ENCODE measurements at regions not wholly inside any gene's neighbourhood (a gene's known extent, or its start where the extent isn't known, plus 50 kb on each side); places are given as distances from the start of the nearest gene placed in this dataset.

- DNase-seq, result no peak
Observed at GRCh38 chr3:117477214-117477755, 767.7 kb downstream of the TUSC7 start.

GRCh38 chr3:117479095-117479494 lies 769.5 kb downstream of the TUSC7 start:
- no peak for DNase-seq

GRCh38 chr3:117480525-117480924 lies 770.9 kb downstream of the TUSC7 start:
- DNase-seq, result peak in 1 of 14 donors; percentile 23

GRCh38 chr3:117480972-117481371 lies 771.4 kb downstream of the TUSC7 start:
- no peak for DNase-seq

- DNase-seq, result no peak
Observed at GRCh38 chr3:117483839-117484238, 774.3 kb downstream of the TUSC7 start.

- no peak for DNase-seq
Observed at GRCh38 chr3:117485841-117486240, 776.3 kb downstream of the TUSC7 start.

GRCh38 chr3:117486719-117487716 lies 777.4 kb downstream of the TUSC7 start:
- no peak for DNase-seq

- DNase-seq, result no peak
Observed at GRCh38 chr3:117488983-117489382, 779.4 kb downstream of the TUSC7 start.

- no peak for DNase-seq
Observed at GRCh38 chr3:117489663-117490079, 780.1 kb downstream of the TUSC7 start.

GRCh38 chr3:117490716-117491115 lies 781.1 kb downstream of the TUSC7 start:
- no peak for DNase-seq

- DNase-seq, result no peak
Observed at GRCh38 chr3:117495620-117496019, 786.0 kb downstream of the TUSC7 start.

GRCh38 chr3:117499189-117499870 lies 789.8 kb downstream of the TUSC7 start:
- no peak for DNase-seq

- no peak for DNase-seq
Observed at GRCh38 chr3:117507958-117508357, 798.4 kb downstream of the TUSC7 start.

GRCh38 chr3:117509858-117510257 lies 800.3 kb downstream of the TUSC7 start:
- DNase-seq, result no peak

- no peak for DNase-seq
Observed at GRCh38 chr3:117510396-117510795, 800.8 kb downstream of the TUSC7 start.

- DNase-seq, result no peak
Observed at GRCh38 chr3:117512975-117513374, 803.4 kb downstream of the TUSC7 start.

GRCh38 chr3:117515309-117515708 lies 805.7 kb downstream of the TUSC7 start:
- DNase-seq, result no peak

- DNase-seq, result no peak
Observed at GRCh38 chr3:117518364-117518763, 808.8 kb downstream of the TUSC7 start.

- no peak for DNase-seq
Observed at GRCh38 chr3:117519776-117520175, 810.2 kb downstream of the TUSC7 start.

GRCh38 chr3:117520582-117520981 lies 811.0 kb downstream of the TUSC7 start:
- no peak for DNase-seq

- DNase-seq, result no peak
Observed at GRCh38 chr3:117523418-117523817, 813.8 kb downstream of the TUSC7 start.

GRCh38 chr3:117524890-117525289 lies 815.3 kb downstream of the TUSC7 start:
- no peak for DNase-seq

GRCh38 chr3:117526470-117527079 lies 817.0 kb downstream of the TUSC7 start:
- DNase-seq, result peak in 3 of 14 donors; percentile 1 to 21 (median 12)

All from C1 segment of cervical spinal cord (tissue), 14 donors.